Ishikawa (cell line): ENCODE measurements at regions not wholly inside any gene's neighbourhood (a gene's known extent, or its start where the extent isn't known, plus 50 kb on each side); places are given as distances from the start of the nearest gene placed in this dataset.

Source experiments
- CEBPB ChIP-seq: IDR thresholded peaks from 2 replicates; pipeline ENCODE4 v1.6.1; 2012
- CREB1 ChIP-seq: IDR thresholded peaks from 2 replicates; pipeline ENCODE4 v1.6.1; 2012; ENCODE audit warnings: low read depth
- EGR1 ChIP-seq: IDR thresholded peaks from 2 replicates; pipeline ENCODE4 v1.6.1; 2012
- EP300 ChIP-seq: IDR thresholded peaks from 2 replicates; pipeline ENCODE4 v1.6.1; 2012; ENCODE audit warnings: borderline replicate concordance
- FOXM1 ChIP-seq: IDR thresholded peaks from 2 replicates; pipeline ENCODE4 v1.6.1; 2012; ENCODE audit warnings: low read depth, borderline replicate concordance
- NFIC ChIP-seq: IDR thresholded peaks from 2 replicates; pipeline ENCODE4 v1.6.1; 2012
- RAD21 ChIP-seq: IDR thresholded peaks from 2 replicates; pipeline ENCODE4 v1.6.1; 2012; ENCODE audit warnings: low read depth
- TAF1 ChIP-seq: IDR thresholded peaks from 2 replicates; pipeline ENCODE4 v1.6.1; 2012; ENCODE audit warnings: low read depth, mild to moderate bottlenecking
- TCF12 ChIP-seq: IDR thresholded peaks from 2 replicates; pipeline ENCODE4 v1.6.1; 2012; ENCODE audit warnings: low read depth
- TEAD4 ChIP-seq: IDR thresholded peaks from 2 replicates; pipeline ENCODE4 v1.6.1; 2012
- YY1 ChIP-seq: IDR thresholded peaks from 2 replicates; pipeline ENCODE4 v1.6.1; 2012; ENCODE audit warnings: low read depth
- ZBTB7A ChIP-seq: IDR thresholded peaks from 2 replicates; pipeline ENCODE4 v1.6.1; 2012; ENCODE audit warnings: low read depth
- TF ChIP-seq, protein P1 (sequence below): IDR thresholded peaks from 2 replicates; pipeline ENCODE4 v1.6.1; 2012
- TF ChIP-seq, protein P2 (sequence below): IDR thresholded peaks from 2 replicates; pipeline ENCODE4 v1.6.1; 2012; ENCODE audit warnings: low read depth, mild to moderate bottlenecking
- TF ChIP-seq, protein P3 (sequence below): IDR thresholded peaks from 2 replicates; pipeline ENCODE4 v1.6.1; 2012

DNA sequence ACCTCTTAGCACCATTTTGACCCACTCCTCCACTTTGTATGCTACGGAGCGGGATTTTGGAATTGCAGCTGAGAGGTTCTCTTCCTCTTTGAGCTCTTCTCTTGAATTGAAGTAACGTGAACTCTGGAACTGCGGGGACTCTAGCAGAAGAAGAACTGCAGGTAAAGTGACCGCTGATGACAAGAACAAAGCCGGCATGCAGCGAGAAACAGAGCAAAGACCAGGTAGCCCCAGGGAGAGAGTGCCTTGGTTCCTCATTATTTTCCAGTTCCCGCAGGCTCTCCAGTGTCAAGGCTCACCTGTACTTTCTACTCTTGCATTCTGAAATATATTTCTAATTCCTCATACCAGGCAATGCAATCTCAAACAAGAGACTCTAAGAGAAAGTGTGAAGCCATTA, 260.3 kb upstream of the GPC6 start:
- TF ChIP-seq TEAD4 = no peak
- TF ChIP-seq YY1 = no peak
- TF ChIP-seq RAD21 = no peak
- no peak for TF ChIP-seq ZBTB7A
- TF ChIP-seq, protein P1, sequence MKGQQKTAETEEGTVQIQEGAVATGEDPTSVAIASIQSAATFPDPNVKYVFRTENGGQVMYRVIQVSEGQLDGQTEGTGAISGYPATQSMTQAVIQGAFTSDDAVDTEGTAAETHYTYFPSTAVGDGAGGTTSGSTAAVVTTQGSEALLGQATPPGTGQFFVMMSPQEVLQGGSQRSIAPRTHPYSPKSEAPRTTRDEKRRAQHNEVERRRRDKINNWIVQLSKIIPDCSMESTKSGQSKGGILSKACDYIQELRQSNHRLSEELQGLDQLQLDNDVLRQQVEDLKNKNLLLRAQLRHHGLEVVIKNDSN = no peak
- no peak for TF ChIP-seq CEBPB
- no peak for TF ChIP-seq NFIC

DNA sequence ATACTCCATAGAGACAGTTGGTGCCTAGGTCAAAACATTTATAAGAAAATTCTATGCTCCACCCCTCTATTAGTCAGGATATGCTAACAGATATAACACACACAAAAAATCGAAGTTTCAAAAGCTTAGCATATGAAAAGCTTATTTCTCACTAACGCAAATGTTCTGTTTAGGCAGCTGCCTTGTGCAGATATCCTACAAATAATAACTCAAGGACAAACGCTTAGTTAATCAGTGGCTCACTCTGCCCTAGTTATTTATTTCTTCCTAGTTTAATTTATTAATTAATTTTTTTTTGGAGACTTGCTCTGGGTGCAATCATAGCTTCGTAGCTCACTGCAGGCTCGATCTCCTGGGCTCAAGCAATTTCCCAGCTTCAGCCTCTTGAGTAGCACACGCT, 259.7 kb upstream of the GPC6 start:
- no peak for TF ChIP-seq CEBPB
- TF ChIP-seq TCF12 = no peak
- TF ChIP-seq, protein P1 = no peak
- no peak for TF ChIP-seq RAD21
- TF ChIP-seq FOXM1 = no peak
- TF ChIP-seq EP300 = no peak
- no peak for TF ChIP-seq EGR1
- TF ChIP-seq TAF1 = no peak
- TF ChIP-seq TEAD4 = no peak
- TF ChIP-seq, protein P2, sequence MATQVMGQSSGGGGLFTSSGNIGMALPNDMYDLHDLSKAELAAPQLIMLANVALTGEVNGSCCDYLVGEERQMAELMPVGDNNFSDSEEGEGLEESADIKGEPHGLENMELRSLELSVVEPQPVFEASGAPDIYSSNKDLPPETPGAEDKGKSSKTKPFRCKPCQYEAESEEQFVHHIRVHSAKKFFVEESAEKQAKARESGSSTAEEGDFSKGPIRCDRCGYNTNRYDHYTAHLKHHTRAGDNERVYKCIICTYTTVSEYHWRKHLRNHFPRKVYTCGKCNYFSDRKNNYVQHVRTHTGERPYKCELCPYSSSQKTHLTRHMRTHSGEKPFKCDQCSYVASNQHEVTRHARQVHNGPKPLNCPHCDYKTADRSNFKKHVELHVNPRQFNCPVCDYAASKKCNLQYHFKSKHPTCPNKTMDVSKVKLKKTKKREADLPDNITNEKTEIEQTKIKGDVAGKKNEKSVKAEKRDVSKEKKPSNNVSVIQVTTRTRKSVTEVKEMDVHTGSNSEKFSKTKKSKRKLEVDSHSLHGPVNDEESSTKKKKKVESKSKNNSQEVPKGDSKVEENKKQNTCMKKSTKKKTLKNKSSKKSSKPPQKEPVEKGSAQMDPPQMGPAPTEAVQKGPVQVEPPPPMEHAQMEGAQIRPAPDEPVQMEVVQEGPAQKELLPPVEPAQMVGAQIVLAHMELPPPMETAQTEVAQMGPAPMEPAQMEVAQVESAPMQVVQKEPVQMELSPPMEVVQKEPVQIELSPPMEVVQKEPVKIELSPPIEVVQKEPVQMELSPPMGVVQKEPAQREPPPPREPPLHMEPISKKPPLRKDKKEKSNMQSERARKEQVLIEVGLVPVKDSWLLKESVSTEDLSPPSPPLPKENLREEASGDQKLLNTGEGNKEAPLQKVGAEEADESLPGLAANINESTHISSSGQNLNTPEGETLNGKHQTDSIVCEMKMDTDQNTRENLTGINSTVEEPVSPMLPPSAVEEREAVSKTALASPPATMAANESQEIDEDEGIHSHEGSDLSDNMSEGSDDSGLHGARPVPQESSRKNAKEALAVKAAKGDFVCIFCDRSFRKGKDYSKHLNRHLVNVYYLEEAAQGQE = no peak
- TF ChIP-seq, protein P3, sequence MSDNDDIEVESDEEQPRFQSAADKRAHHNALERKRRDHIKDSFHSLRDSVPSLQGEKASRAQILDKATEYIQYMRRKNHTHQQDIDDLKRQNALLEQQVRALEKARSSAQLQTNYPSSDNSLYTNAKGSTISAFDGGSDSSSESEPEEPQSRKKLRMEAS = no peak
- no peak for TF ChIP-seq CREB1

DNA sequence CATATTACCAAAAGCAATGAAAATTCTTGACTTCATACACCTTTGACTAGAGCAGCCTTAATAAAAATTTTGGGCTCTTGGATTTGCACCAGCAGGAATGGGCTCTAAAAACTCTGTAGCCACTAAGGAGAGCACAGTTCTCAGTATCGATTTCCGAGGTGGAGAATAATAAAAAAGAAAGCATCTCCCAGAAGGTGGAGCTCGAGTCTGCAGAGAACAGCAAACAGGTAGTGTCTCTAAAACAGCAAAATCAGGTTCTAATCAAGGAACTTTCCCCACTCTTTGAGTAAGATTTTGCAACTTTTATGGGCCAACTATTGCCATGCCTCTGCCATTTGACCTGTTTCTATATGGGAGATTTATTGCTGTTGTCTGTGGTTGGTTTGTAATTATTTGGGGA, 258.7 kb upstream of the GPC6 start:
- TF ChIP-seq CEBPB (no peak), RAD21 (peak; percentile 37)

DNA sequence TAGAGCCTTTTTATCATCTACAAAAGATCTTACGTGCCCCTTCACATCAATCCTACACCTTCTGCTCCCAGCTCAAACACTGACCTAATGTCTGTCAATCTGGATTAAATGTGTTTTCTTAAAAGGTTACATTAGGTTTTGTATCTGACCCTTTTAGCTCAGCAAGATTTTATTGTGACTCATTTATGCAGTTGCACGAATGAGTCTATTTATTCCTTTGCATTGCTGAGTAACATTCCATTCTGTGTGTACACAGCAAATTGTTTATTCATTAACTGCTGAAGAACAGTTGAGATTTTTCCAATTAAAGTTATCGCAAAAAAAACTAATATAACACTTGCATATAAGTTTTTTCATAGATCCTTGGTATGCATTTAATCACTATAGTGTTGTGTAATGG, 253.9 kb upstream of the GPC6 start:
- TF ChIP-seq, protein P1 = no peak
- TF ChIP-seq TEAD4 = no peak
- TF ChIP-seq, protein P2 = no peak
- no peak for TF ChIP-seq RAD21
- no peak for TF ChIP-seq TAF1
- no peak for TF ChIP-seq NFIC
- TF ChIP-seq EGR1 = no peak
- no peak for TF ChIP-seq EP300
- TF ChIP-seq FOXM1 = no peak
- TF ChIP-seq CEBPB = no peak
- no peak for TF ChIP-seq TCF12
- no peak for TF ChIP-seq YY1
- no peak for TF ChIP-seq ZBTB7A
- TF ChIP-seq, protein P3 = no peak
- TF ChIP-seq CREB1 = no peak

DNA sequence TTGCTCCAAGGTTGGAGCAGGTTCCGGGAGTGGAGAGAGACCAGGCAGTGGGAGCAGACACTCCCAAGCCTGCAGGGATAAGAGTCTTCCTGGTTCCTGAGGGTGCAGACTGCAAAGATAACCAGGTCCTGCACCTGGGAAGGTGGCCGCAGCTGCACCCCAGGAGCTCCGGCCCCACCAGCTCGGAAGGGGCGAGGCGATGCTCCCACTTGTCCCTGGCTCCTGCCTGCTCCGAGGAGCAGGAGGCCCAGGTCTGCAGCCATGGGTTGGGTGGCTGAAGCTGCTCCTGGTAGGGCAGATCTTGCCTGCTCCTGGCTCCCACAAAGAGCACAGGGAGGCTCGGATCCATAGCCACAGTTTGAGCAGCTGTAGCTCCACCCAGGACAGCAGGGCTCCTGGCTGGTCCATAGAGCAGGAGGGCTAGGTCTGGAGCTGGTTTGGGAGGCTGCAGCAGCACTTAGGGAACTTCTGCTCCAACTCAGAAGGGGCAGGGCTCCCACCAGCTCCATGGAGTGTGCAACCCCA, 251.6 kb upstream of the GPC6 start:
- TF ChIP-seq, protein P1 = no peak
- TF ChIP-seq, protein P2 = no peak
- TF ChIP-seq TAF1 (no peak), CEBPB (no peak)
